ENCODE measurements at regions not wholly inside any gene's neighbourhood (a gene's known extent, or its start where the extent isn't known, plus 50 kb on each side); places are given as distances from the start of the nearest gene placed in this dataset.

- Histone ChIP-seq H4K91ac (ENCODE audit: insufficient read depth, low read depth, low read length) (no peak overlapping the region), H3K27me3 (ENCODE audit: control insufficient read depth, insufficient read depth, low read length) (peaks cover 13% of the 10 kb centered on the region), H4K8ac (ENCODE audit: low read depth in 2 of 2, low read length in 2 of 2) (no peak overlapping the region), H2BK5ac (ENCODE audit: low read depth, low read length, poor library complexity, severe bottlenecking) (no peak overlapping the region), H3K18ac (ENCODE audit: low read depth, low read length) (no peak overlapping the region), H3K23ac (ENCODE audit: low read depth, low read length) (no peak overlapping the region), H2AK5ac (ENCODE audit: low read depth, low read length) (no peak overlapping the region), H2AK9ac (replicated peaks; ENCODE audit: low read depth, low read length, poor library complexity) (no peak overlapping the region), H2AFZ (replicated peaks; ENCODE audit: low read length, poor library complexity) (no peak overlapping the region), H4K20me1 (ENCODE audit: insufficient read depth, low read length) (no peaks in the 10 kb centered on the region), H3K9me3 (ENCODE audit: control insufficient read depth, insufficient read depth, low read length) (no peaks in the 10 kb centered on the region), H3K14ac (replicated peaks; ENCODE audit: low read depth, low read length) (no peak overlapping the region), H3K36me3 (ENCODE audit: control insufficient read depth, insufficient read depth, low read length) (no peaks in the 10 kb centered on the region), H3K79me1 (ENCODE audit: low read depth in 1 of 2, low read length in 2 of 2) (no peaks in the 10 kb centered on the region), H3K9me1 (ENCODE audit: insufficient read depth, low read length) (no peaks in the 10 kb centered on the region), H3K4me1 (ENCODE audit: control insufficient read depth, insufficient read depth, low read length) (no peaks in the 10 kb centered on the region), H2BK120ac (ENCODE audit: low read depth, low read length) (no peak overlapping the region), H4K5ac (ENCODE audit: low read depth, low read length) (no peak overlapping the region), H3K4me3 (ENCODE audit: insufficient read depth, low read depth, low read length) (no peak overlapping the region), H2BK20ac (ENCODE audit: low read depth, low read length) (no peak overlapping the region), H3K9ac (ENCODE audit: low read depth, low read length) (no peak overlapping the region), H3K4me2 (ENCODE audit: low read depth, low read length) (no peak overlapping the region), H3K4ac (ENCODE audit: low read depth, low read length) (no peak overlapping the region), H3K27ac (ENCODE audit: insufficient read depth, low read length) (no peak overlapping the region), H3K56ac (ENCODE audit: extremely low read depth, insufficient read depth, low read length) (no peak overlapping the region), H2BK15ac (ENCODE audit: low read depth, low read length) (no peak overlapping the region)
- BruUV-seq (replicated peaks): no TSS peak
- ATAC-seq (ENCODE audit: low read depth): no peak
- DNase-seq: no peak
- ChIA-PET POLR2A (ENCODE audit: unreplicated experiment) (no interaction called here), CTCF (no interaction called here)
- in situ Hi-C loops (cut with MboI; ENCODE audit: low sequenced_read_pairs) (no loop called here), intact Hi-C loops (cut with micrococcal nuclease) (no loop called here), dilution Hi-C loops (cut with HindIII; ENCODE audit: low sequenced_read_pairs, unreplicated experiment) (no loop called here)
- TF ChIP-seq USF2 (IDR thresholded peaks at IDR 0.05; ENCODE audit: low read depth, low read length): no peak
- TF ChIP-seq NFE2L2 (IDR thresholded peaks at IDR 0.05; ENCODE audit: low read depth, low read length): no peak
- no peak for TF ChIP-seq FOS (IDR thresholded peaks at IDR 0.05; ENCODE audit: low read depth, low read length)
- TF ChIP-seq CEBPB (IDR thresholded peaks at IDR 0.05; ENCODE audit: low read depth, low read length): no peak
- no peak for TF ChIP-seq POLR2A (IDR thresholded peaks at IDR 0.05; ENCODE audit: low read depth, low read length)
- TF ChIP-seq MAZ (IDR thresholded peaks at IDR 0.05; ENCODE audit: borderline replicate concordance, low read depth, low read length): no peak
- no peak for TF ChIP-seq RFX5 (IDR thresholded peaks at IDR 0.05; ENCODE audit: low read depth, low read length)
- no peak for TF ChIP-seq SMC3 (IDR thresholded peaks at IDR 0.05; ENCODE audit: low read depth, low read length)
- TF ChIP-seq RCOR1 (IDR thresholded peaks at IDR 0.05; ENCODE audit: insufficient replicate concordance, low read length): no peak
- no peak for TF ChIP-seq CHD1 (IDR thresholded peaks at IDR 0.05; ENCODE audit: low read depth, low read length)
- TF ChIP-seq MAFK (IDR thresholded peaks at IDR 0.05; ENCODE audit: low read depth, low read length): no peak
- no peak for TF ChIP-seq RAD21 (IDR thresholded peaks at IDR 0.05; ENCODE audit: low read length)
- TF ChIP-seq MXI1 (IDR thresholded peaks at IDR 0.05; ENCODE audit: borderline replicate concordance, low read depth, low read length): no peak
- no peak for TF ChIP-seq ELK1 (IDR thresholded peaks at IDR 0.05; ENCODE audit: borderline replicate concordance, low read depth, low read length)
- TF ChIP-seq CTCF (conservative IDR thresholded peaks at IDR 0.05; ENCODE audit: low read depth, low read length): no peak
- WGBS, 2 experiments (ENCODE audit: extremely low coverage in 2 of 2, insufficient read length in 1 of 2): no CpG with 5 or more reads among the region's 2 CpGs
Observed at GRCh38 chr10:28355376-28355775, 52.5 kb upstream of the MPP7 start.

All from IMR-90 (cell line).